ENCODE measurements at regions not wholly inside any gene's neighbourhood (a gene's known extent, or its start where the extent isn't known, plus 50 kb on each side); places are given as distances from the start of the nearest gene placed in this dataset.
"Not testable (repeated sequence)": the region's sequence is repeated elsewhere in the genome, so short reads cannot be mapped to it uniquely, and the experiment has no call there.

DNA sequence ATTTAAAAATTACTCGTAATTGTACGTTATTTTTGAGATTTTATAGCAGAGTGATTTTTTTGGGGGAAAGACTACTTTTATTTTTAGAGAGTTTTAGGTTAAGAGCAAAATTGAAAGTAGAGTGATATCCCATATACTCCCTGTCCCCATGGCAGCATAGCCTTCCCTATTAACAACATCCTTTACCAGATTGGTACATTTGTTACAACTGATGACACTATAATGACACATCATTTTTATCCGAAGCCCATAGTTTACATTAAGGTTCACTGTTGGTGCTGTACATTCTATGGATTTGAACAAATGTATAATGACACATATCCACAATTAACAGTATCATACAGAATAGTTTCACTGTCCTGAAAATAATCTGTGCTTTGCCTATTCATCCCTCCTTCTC lies 1126.4 kb upstream of the CITED2 start:
- in situ Hi-C loops (cut with MboI; ENCODE audit: low sequenced_read_pairs), result no loop called here

DNA sequence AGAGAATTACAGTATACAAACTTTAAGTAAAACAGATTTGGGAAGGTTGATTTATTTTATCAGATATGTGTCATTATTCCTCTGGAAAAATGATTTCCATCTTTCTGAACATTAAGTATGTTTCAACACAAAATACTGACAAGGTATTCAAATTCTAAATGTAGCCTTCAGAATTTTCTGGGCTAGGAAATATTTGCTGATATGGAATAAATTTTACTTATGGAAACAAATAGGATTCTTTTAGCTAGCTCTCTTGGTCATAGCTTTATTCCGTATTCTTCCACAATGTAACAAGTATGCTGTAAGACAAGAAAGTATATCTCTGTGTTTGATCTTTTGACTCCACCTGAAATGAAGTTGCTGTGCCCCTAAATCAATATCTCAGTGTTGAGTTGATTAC lies 1125.2 kb upstream of the CITED2 start:
- in situ Hi-C loops (cut with MboI; ENCODE audit: low sequenced_read_pairs), result no loop called here

DNA sequence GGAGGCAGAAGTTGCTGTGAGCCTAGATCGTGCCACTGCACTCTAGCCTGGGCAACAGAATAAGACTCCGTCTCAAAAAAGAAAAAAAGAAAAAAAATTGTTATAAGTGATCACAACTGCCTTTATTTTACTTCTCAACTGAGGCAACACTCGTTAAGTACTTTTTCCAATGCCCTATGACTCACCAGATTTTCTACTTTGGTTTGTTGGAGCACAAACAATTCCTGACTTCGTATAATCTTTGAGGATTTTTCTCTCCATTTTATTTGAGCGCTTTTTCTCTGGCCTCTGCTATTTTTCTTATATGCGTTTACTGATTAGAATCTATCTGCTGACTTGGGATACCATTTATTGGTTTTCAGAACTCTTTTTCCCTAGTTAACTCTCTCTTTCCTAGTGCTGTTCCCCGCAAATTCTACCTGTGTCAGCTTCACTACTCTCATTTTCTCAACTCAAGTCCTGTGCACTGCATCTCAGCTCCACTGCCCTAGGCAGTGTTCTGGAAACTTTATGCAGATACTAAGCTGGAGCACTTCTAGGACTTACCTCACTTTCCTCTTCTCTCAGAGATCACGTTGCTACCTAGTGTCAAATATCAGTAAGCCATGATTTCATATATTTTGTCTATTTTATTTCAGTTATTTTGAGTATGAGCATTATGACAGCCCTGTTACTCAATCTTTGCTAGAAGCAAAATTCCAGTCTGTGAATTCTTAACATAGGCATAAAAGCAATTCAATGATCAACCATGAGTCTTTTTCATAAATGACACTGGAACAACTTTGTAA lies 1120.1 kb upstream of the CITED2 start:
- in situ Hi-C loops (cut with MboI; ENCODE audit: low sequenced_read_pairs), result no loop called here

DNA sequence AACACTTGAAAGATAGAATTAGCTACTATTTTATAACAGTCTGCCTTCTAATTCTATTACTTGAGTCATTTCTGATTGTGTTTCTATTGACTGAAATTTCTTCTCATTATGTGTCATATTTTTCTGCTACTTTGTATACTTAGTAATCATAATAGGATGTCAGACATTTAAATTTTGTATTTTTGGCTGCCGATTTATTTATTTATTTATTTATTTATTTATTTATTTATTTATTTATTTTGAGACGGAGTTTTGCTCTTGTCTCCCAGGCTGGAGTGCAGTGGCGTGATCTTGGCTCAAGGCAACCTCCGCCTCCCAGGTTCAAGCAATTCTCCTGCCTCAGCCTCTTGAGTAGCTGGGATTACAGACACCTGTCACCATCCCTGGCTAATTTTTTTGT lies 1119.0 kb upstream of the CITED2 start:
- in situ Hi-C loops (cut with MboI; ENCODE audit: low sequenced_read_pairs), result not testable (repeated sequence)

DNA sequence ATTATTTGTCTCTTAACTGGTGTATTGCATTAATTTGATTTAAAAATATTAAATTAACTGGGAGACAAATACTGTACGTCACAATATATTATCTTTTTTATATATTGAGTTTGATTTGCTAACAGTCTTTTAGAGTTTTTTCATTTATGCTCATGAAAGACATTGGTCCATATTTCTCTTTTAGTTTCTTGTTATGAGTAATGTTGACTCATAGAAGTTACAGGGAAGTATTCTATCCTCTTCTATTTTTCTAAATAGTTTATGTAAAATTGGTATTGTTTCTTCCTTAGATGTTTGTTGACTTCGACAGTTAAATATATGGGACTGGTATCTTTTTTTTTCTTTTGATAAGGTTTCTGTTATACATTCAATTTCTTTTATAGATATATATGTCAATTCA lies 1115.6 kb upstream of the CITED2 start:
- in situ Hi-C loops (cut with MboI; ENCODE audit: low sequenced_read_pairs), result no loop called here

DNA sequence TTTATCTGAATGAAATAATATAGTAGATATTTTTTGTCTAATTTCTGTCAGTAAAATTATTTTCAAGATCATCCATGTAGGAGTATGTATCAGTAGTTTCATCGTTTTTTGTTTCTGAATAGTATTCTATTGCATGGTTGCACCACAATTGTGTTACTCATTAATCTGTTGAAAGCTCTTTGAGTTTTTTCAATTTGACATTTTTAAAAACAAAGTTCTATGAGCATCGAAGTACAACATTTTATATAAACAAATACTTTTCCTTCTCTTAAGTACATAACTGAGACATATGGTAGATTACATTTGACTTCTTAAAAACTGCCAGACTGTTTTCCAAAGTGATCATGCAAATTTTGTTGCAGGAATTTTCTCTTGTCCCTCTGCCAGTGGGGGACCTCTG lies 1113.1 kb upstream of the CITED2 start:
- in situ Hi-C loops (cut with MboI; ENCODE audit: low sequenced_read_pairs), result no loop called here

DNA sequence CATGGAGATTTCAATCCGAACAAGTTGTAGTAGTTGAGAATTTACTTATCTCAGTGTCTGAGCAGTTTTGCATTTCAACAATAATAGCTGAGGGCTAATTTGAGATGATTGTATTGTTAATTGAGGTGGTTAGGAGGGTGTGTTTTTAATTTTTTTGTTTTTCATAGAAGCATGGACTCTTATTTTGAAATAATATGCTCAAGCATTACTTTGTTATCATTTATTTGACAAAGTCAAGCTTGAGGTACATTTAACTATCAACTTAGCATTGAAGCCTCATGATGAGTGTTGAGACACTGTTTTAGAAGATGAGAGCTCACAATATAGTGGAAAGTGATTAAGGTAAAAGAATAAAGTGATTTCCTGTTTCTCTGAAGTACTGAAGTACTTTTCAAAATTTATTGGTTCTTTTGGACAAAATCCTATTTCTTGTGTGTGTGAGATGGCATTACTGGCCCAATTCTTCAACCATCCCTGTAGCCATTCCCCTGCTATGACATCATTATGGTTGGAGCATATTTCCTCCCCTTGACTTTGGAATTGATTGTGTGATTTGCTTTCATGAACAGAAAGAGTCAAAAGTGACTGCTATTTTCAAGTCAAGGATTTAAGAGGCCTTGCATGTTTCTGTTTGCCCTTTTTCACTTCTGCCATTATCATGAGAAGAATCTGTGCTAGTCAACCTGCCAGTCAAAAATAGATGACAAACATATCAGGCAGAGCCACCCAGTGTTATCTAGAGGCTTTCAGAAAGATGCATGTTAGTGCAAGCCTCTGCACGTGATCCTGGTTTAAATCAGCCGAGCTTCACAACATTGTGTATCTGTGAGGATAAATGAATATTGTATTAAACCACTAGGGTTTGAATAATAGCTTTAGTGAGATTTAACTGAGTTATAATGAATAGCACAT lies 1112.3 kb upstream of the CITED2 start:
- in situ Hi-C loops (cut with MboI; ENCODE audit: low sequenced_read_pairs), result no loop called here

DNA sequence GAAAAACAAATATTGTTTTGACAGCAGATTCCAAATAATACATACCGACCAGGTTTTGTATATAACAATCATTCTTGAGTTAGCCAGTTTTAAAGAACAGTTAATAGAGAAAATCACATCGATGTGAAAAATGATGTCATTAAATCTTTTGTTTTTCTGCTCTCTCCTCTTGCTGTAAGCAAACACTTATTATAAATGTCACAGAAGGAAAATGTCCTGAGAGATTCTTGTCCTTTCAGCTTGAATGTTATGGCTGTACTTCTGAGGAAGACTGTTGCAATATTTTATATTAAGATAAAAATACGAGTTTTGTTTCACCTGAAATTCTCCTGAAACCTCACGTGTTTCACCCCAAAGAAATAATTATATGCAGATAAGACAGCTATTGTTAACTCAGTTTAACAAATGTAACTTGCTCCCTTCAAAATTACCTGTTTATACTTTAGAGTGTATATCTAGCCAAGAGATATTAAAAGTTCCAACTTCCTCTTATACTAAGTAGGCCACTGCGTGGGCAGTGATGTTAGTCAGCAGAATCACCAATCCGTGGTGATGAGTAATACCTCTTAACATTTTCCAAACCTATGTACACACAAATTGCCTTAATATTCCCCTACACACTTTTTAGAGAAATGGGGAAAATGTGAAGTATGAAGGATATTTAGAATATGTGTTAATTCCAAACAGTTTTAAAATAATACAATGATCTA lies 1111.4 kb upstream of the CITED2 start:
- in situ Hi-C loops (cut with MboI; ENCODE audit: low sequenced_read_pairs), result no loop called here

DNA sequence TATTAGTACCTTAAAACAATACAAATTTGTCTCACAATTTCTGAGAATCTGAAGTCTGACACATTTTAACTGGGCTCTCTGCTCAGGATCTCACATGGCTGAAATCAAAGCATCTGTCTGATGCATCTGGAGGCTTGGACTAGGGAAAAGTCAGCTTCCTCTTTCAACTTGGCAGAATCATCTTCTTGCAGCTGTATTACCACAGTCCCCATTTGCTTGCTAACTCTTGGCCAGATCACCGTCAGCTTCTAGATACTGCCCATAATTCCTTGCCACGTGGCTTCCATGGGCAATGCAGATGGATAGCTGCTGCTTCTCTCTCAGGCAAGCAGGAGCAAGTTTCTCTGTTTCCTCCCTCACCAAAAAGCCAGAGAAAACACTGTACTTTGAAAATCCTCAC lies 1106.4 kb upstream of the CITED2 start:
- in situ Hi-C loops (cut with MboI; ENCODE audit: low sequenced_read_pairs), result no loop called here

DNA sequence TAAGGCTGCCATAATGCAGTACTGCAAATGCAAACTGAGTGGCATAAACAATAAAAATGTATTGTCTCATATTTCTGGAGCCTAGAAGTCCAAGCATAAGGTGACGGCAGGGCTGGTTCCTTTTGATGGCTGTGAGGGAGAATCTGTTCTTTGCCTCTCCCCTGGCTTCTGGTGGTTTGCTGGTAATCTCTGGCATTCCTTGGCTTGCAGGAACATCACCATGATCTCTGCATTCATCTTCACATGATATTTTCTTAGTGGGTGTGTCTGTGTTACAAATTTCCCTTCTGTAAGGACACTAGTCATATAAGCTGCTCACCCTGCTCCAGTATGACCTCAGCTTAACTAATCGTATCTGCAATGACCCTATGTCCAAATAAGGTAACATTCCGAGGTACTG lies 1104.2 kb upstream of the CITED2 start:
- in situ Hi-C loops (cut with MboI; ENCODE audit: low sequenced_read_pairs), result no loop called here

DNA sequence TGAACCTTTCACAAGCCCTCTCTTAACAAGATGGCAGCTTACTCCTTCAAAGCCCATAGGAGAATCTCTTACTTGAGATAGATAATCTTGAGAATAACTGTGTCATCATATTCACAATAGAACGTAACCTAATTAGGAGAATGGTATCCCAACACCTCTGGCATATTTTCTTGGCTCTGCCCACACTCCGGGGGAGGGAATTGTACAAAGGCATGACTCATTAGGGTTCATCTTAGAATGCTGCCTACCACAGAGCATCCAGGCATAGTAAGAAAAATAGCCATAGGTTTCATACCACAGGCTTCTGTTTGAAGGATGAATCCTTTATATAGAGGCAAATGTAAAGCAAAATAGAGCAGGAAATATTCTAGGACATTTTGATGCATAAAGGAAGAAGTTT lies 1100.6 kb upstream of the CITED2 start:
- in situ Hi-C loops (cut with MboI; ENCODE audit: low sequenced_read_pairs), result no loop called here

DNA sequence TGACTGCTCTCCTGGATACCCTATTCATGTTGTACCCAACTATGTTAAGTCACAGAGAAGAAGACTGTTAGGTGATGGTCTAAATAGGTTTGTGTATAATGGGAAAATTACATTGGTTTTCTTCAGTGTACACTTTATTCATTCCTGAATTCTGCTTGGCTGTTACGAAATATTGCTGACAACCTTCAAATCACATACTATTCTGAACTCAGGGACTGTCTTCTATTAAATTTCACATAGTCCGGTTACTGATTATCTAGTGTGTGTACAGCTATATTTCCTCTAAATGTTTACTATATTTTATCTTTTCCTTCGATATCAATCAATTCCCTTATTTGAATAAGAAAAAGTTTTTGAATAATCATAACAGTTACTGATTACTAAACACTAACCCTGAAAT lies 1090.3 kb upstream of the CITED2 start:
- in situ Hi-C loops (cut with MboI; ENCODE audit: low sequenced_read_pairs), result no loop called here

DNA sequence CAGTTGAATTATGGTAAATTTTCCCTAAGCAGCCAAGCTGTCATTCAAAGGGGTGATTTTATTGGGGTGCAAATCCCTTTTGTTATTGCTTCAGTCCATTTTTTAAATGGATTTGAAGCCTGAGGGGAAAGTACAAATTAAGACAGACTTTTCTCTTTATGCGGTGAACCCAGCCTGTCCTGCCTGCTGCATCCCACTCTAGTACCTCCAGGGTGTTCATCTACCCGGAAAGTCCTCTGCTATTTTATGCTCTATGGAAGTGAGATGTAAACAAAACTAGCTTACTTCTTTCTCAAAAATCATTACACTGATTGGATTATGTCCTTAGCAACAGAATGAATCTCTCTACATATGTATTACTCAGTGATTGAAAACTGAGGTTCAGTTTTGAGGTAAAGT lies 1088.9 kb upstream of the CITED2 start:
- in situ Hi-C loops (cut with MboI; ENCODE audit: low sequenced_read_pairs), result no loop called here

DNA sequence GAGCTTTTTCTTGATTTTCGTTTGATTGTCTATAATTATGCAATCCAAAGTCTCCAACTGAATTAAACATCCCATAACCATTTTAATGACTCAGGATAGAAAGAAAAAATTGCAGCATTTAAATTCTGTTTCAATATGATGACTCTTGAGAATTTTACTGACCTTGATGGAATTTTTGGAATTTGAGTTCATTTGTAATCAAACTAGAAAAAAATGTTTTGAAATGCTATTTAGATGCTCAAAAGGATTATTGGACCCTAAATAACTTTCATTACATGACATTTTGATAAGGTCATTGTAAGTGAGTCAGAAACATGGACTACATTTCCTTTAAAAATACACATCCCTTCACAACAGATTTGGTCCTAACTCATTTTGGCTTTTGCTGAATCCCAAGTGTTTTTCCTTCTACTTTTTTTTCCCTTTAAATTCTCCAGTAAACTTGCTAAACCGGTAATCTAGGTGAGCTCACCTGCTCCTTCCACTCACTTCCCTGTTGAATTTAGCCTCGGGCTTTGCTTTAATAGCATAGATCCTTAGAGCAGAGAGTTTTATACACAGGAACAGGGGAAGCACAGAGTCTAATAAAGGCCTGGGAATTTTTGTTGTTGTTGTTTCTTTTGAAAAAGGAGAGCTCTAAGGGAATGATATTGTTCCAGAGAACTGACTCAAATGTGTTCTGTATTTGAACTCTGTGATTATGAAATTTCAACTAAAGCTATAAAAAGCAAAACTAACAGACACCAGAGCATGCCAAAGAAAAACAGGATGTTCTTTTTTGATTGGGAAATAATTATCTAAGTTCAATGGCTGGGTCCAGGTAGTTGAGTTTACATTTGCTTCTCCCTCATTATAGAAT lies 1088.2 kb upstream of the CITED2 start:
- in situ Hi-C loops (cut with MboI; ENCODE audit: low sequenced_read_pairs), result no loop called here

DNA sequence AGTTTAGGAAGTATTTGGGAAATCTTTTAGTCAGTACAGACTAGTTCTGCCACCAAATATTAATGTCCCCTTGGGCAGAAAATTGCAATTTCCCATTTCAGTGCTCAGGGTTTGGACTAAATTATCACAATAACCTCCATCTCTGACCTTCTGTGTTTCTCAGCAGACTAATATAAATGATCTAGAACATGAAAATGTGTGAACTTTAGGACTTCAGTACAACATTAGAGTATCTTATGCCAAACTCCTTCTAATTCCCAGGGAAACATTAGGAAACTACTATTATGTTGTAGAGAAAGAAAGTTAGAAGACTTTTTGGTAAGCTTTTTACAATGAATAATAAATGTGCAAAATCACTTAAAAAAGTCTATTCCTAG lies 1087.6 kb upstream of the CITED2 start:
- in situ Hi-C loops (cut with MboI; ENCODE audit: low sequenced_read_pairs), result no loop called here

DNA sequence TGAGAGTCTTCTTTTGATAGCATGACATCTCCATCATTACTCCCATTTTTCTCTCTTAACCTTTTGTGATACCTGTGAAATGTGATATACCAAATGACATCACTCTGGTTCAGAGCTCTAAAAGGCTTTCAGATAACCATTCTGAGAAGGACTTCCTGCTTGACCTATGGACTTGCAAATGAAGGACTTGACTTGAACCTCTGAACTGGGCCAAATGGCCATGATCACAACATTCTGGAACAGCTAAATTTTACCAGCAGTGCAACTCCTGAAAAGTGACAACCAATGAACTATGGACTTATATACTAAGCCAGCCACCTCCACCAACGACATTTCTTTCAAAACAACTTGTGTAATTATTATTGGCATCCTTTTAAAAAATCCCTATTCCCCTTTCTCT lies 1085.8 kb upstream of the CITED2 start:
- in situ Hi-C loops (cut with MboI; ENCODE audit: low sequenced_read_pairs), result no loop called here

DNA sequence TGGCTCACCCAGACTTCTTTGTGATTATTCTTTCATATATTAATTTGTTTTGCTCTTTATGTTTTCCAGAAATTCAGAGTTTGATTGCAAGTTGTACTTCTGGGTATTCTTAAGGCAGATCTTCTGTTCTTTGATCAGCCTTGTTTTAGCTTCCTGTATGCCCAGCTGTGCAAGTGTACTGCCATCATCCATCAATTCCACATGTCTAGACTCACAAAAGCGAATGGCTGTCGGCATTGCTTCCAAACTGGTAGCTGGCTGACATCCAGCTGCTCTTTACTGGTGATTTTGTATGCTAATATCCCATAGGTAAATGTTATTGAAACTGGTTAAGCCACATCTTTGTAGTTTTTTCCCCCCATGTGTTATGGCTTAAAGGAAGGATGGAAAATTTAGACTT lies 1084.8 kb upstream of the CITED2 start:
- in situ Hi-C loops (cut with MboI; ENCODE audit: low sequenced_read_pairs), result no loop called here

DNA sequence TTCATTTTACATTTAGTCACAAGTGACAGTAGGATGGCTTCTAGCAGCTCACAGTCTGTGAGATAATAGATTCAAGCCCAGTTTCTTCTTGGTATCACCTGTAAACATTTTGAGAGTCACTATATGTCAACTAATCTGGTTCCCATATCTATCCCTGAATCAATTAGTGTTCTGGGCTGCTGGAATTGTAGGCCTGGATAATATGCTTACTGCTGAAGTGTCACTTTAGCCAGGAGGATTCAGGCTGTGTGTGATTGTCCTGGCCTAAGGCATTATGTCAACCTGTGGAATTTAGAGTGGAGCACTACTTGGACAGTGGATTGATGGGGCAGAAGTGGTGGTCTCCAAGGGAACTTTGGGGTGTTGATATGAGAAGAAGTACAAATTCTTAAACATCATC lies 1071.8 kb upstream of the CITED2 start:
- in situ Hi-C loops (cut with MboI; ENCODE audit: low sequenced_read_pairs), result no loop called here

DNA sequence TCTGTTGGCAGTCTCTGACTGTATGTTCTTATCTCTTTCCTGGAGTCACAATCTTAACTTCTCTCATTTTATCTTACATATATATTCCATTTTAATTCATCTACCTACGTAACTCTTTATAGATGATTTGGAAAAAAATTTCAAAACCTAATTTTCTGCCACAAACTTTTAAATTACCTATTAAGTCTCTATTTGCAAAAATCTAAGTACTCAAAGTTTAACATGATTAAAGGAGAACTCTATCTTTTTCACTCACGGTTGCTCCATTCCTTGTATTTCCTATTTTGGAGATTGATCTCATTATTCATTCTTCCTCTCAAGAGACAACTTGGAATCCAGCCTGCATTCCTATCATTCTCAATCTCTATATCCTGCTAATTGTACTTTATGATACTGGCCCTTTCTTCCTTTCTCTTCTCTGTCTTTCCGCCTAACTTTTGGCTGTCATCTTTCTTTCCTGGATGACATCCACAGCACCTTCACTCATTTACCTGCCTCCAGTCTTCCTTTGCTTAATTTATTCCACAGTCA lies 1071.1 kb upstream of the CITED2 start:
- in situ Hi-C loops (cut with MboI; ENCODE audit: low sequenced_read_pairs), result no loop called here

DNA sequence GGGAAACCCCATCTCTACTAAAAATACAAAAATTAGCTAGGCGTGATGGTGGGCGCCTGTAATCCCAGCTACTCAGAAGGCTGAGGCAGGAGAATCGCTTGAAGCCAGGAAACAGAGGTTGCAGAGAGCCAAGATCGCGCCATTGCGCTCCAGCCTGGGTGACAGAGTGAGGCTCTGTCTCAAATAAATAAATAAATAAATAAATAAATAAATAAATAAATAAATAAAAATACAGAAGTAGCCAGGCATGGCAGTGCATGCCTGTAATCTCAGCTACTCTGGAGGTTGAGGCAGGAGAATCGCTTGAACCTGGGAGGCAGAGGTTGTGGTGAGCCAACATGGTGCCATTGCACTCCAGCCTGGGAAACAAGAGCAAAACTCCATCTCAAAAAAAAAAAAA lies 1068.7 kb upstream of the CITED2 start:
- in situ Hi-C loops (cut with MboI; ENCODE audit: low sequenced_read_pairs), result not testable (repeated sequence)
